Left ventricle myocardium superior (tissue), 1 donor: ENCODE measurements at regions not wholly inside any gene's neighbourhood (a gene's known extent, or its start where the extent isn't known, plus 50 kb on each side); places are given as distances from the start of the nearest gene placed in this dataset.

Experiments
- ATAC-seq: fragments of 200-7000 bp; cut with Tn5 transposase; one replicate; pipeline ENCODE4 v1.9.1; 2020; ENCODE audit warnings: mild to moderate bottlenecking, moderate library complexity
- DNase-seq: peaks from one replicate; pipeline ENCODE4 v3.0.0-alpha.2; 2020
- intact Hi-C: fragments of 100-400 bp; cut with micrococcal nuclease; formaldehyde crosslinking; loops from one replicate; pipeline ENCODE4 v1.11.0; 2022
- donor health status: DM: no; HTN: yes; CAD: no; lungs with severe emphysema.

- intact Hi-C loops = no loop called here
Measured at GRCh38 chr2:149732730-149733290, 145.2 kb upstream of the MMADHC start.

GRCh38 chr2:149732001-149732685 lies 144.6 kb upstream of the MMADHC start:
- intact Hi-C loops = no loop called here
- peak; percentile 44 for ATAC-seq
- DNase-seq = no peak

More at GRCh38 chr2:149732730-149733290, 145.2 kb upstream of the MMADHC start:
- no peak for ATAC-seq
- DNase-seq = no peak

- ATAC-seq (peak; percentile 63), DNase-seq (no peak)
- intact Hi-C loops = no loop called here
Measured at GRCh38 chr2:149731079-149731478, 143.5 kb upstream of the MMADHC start.

- intact Hi-C loops = no loop called here
- DNase-seq (no peak), ATAC-seq (no peak)
Measured at GRCh38 chr2:149729586-149729985, 142.0 kb upstream of the MMADHC start.

- no peak for DNase-seq
- no peak for ATAC-seq
- intact Hi-C loops = no loop called here
Measured at GRCh38 chr2:149727927-149728326, 140.4 kb upstream of the MMADHC start.

- intact Hi-C loops = no loop called here
- ATAC-seq = no peak
Measured at GRCh38 chr2:149725234-149725633, 137.7 kb upstream of the MMADHC start.

GRCh38 chr2:149724091-149724490 lies 136.5 kb upstream of the MMADHC start:
- intact Hi-C loops = no loop called here
- ATAC-seq = no peak
- DNase-seq = no peak

More at GRCh38 chr2:149725234-149725633, 137.7 kb upstream of the MMADHC start:
- DNase-seq = no peak

GRCh38 chr2:149720615-149721014 lies 133.0 kb upstream of the MMADHC start:
- ATAC-seq (peak; percentile 21), DNase-seq (no peak)
- intact Hi-C loops = no loop called here

GRCh38 chr2:149719695-149720094 lies 132.1 kb upstream of the MMADHC start:
- no peak for ATAC-seq
- intact Hi-C loops = no loop called here
- no peak for DNase-seq

GRCh38 chr2:149716687-149717086 lies 129.1 kb upstream of the MMADHC start:
- no peak for DNase-seq
- ATAC-seq = no peak
- intact Hi-C loops = no loop called here

GRCh38 chr2:149715894-149716293 lies 128.3 kb upstream of the MMADHC start:
- intact Hi-C loops = no loop called here

GRCh38 chr2:149715005-149715592 lies 127.5 kb upstream of the MMADHC start:
- intact Hi-C loops = no loop called here
- no peak for DNase-seq
- ATAC-seq = no peak

More at GRCh38 chr2:149715894-149716293, 128.3 kb upstream of the MMADHC start:
- DNase-seq = no peak
- no peak for ATAC-seq

- intact Hi-C loops = no loop called here
- no peak for ATAC-seq
Measured at GRCh38 chr2:149709496-149710263, 122.1 kb upstream of the MMADHC start.

GRCh38 chr2:149703281-149703680 lies 115.7 kb upstream of the MMADHC start:
- ATAC-seq (no peak), DNase-seq (no peak)
- intact Hi-C loops = no loop called here

More at GRCh38 chr2:149709496-149710263, 122.1 kb upstream of the MMADHC start:
- no peak for DNase-seq

- ATAC-seq (no peak), DNase-seq (no peak)
- intact Hi-C loops = no loop called here
Measured at GRCh38 chr2:149702571-149702970, 115.0 kb upstream of the MMADHC start.

GRCh38 chr2:149701241-149701640 lies 113.7 kb upstream of the MMADHC start:
- intact Hi-C loops = no loop called here
- DNase-seq (no peak), ATAC-seq (no peak)

GRCh38 chr2:149692961-149693396 lies 105.4 kb upstream of the MMADHC start:
- DNase-seq = no peak
- ATAC-seq = no peak
- intact Hi-C loops = no loop called here

- intact Hi-C loops = no loop called here
- DNase-seq (no peak), ATAC-seq (no peak)
Measured at GRCh38 chr2:149690825-149691224, 103.2 kb upstream of the MMADHC start.

- intact Hi-C loops = no loop called here
- DNase-seq (no peak), ATAC-seq (no peak)
Measured at GRCh38 chr2:149687052-149687427, 99.5 kb upstream of the MMADHC start.
